Hindlimb muscle (tissue), 1 donor: ENCODE measurements at regions not wholly inside any gene's neighbourhood (a gene's known extent, or its start where the extent isn't known, plus 50 kb on each side); places are given as distances from the start of the nearest gene placed in this dataset.

Experiments
- DNase-seq: peaks from one replicate; pipeline ENCODE4 v3.0.0-alpha.2; 2013

DNA sequence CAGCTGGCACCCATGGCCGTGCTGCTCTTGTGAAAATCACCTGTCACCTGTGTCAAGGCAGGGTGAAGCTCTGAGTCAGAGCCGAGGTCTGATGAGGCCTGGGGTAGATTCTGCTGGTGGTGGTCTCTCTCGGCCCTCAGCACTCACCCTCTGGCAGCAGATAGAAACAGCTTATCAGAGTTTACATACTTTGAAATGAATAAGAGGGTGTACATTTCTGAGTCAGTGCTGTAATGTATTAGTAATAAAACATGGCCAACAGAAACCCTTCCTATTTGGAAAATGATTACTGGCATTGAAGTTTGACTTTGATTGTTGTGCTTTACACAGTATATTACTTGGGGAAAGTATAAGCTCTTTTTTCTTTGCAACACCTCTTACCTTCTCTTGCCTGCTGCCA is 228.8 kb downstream of the SNX10 start:
- DNase-seq, result no peak

DNA sequence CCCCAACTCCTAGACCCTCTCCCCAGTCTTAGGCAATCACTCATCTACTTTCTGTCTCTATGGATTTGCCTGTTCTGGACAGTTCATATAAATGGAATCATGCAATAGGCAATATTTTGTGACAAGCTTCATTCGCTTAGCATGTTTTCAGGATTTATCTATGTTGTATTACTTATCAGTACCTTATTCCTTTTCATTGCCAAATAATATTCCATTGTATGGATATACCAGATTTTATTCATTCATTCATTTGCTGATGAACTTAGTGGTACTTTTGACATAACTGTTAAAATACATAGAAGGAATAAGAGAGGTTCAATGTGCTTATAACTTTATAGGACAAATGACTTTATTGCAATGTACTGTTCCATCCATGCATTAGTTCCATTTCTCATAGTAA is 231.0 kb downstream of the SNX10 start:
- DNase-seq, result no peak

DNA sequence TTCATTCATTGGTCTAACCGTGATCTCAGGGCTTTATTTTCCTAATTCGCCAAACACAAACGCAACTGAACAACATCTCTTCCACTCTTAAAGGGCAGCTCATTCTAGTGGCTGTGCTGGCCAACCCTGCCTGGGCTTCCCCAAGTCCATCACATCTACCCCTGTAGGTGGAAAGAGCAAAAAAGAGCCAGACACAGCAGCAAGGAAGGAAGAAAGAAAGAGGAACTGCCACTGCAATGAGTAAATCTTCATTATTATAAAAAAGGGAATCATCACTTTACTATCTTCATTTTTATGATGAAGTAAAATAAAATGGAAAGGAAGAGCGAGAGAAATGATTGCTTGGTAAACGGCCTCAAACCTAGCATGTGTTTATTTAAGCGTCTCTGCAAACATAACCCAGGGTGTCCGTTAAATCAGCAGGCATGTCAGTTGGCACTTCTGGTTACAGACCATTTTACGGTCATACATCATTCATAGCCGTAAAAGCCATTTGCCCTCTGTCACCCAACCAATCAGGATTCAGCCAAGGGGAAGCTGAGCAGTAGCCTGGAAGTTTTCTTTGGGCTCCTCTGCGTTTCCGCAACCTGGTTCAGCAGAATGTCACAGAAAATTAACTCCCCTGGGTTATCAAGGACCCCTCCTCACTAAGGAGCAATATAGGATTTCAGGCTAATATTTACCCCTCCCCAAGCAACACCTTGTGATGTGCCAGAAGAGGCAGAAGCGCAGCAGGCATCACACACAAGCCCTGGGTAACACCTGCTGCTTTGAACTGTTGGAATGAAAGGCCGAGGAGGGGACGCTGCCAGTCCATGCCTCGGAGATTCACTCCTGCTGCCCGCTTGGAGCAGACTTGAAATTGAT is 234.0 kb downstream of the SNX10 start:
- no peak for DNase-seq

DNA sequence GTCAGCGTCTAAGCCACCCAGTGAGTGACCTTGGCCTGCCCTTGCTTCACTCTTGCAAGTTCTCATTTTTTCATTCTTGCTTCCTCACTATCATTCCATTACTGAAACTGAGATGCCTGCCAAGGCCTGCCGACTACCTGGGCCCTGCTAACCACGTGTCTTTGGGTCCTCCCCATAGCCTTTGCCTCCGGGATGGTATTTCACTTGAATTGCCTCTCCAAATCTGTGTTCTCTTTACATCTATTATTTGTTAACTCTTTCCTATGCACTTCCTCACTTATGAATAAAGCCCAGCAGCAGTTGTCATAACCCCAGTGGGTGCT is 234.6 kb downstream of the SNX10 start:
- DNase-seq, result no peak

DNA sequence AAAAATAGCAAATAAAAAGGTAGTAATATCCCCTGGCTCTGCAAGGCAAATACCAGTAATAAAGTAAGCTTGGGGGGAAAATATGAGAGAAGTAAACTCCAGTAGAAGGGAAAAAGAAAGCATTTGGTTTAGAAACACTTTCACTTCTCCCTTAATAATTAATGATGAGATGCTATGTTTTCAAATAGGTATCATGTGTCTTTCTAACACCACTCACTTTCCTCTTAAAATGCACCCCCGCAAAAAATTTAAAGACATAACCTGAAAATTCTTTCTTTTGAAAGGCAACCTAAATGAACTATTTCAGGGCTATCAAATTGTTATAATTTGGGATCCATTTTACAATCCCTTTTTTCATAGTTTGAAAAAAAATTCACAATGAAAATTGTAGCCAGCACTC is 240.3 kb downstream of the SNX10 start:
- no peak for DNase-seq

DNA sequence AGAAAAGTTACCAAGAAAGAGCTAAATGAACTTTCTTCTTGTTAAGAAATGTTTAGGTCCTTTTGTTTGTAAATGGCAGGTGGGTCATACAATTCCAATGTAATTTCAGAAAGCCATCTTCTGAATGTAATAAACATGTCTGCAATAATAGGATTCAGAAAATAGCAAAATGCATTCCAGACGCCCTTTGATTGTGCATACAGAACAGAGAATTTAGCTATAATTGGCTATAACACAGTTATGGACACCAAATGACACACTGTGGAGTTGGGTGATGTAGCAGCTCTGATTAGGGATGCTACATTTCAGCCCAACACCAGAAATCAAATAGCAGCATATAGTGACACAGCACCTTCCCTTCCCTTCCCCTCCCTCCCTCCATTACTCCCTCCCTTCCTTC is 240.8 kb downstream of the SNX10 start:
- no peak for DNase-seq

DNA sequence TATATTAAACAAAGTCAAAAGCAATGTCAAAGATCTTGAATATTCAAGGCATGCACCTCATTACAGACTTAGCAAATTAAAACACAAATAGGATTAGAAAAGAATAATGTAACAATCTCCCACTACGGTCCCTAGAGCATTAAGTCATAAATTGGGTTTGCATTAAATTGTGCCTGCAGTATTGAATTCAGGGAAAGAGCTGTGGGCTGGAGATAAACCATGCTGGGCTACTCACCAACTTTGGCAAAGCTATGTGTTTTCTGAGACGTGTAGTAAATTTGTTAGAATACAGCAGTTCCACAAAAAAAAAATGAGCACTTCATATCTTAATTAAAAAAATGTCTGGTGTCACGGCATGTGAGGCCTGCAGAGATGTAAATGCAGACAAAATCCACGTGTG is 241.6 kb downstream of the SNX10 start:
- DNase-seq, result no peak

DNA sequence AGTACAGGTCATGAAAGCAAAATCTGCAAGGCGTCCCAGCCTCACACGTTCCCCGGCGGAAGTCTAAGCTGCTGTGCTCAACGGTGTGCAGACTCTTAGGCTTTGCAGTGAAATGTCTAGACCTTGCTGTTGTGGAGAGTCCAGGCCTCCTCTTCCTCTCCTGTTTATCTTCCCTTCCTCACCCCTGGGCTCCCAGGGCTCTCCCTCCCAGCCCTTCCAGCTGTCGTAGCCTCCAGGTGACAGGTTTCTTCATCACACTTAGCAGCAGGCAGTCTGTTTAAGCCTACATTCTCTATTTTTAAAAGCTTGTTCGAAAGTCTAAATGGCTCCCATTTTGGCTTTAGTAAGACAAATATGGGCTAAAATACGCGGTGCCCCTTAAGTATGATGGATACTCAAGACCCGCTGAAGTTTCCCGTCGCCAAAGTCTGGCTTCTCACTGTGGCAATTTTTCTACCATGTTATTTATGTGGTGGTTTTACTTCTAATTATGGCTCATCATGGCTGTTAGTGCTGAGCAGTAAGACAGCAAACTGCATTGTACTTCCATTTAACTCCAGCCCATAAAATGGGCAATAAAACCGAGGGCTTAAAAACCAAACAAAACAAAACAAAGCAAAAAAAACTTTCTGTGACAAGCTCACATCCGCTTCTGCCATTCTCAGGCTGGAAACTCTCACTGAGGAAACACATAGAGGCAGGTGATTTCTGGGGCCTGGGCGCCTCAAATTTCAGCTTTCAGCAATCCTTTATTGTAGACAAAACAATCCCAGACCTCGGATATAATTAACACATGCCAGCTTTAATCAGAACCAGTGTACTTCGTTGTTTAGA is 243.2 kb downstream of the SNX10 start:
- DNase-seq, result no peak

DNA sequence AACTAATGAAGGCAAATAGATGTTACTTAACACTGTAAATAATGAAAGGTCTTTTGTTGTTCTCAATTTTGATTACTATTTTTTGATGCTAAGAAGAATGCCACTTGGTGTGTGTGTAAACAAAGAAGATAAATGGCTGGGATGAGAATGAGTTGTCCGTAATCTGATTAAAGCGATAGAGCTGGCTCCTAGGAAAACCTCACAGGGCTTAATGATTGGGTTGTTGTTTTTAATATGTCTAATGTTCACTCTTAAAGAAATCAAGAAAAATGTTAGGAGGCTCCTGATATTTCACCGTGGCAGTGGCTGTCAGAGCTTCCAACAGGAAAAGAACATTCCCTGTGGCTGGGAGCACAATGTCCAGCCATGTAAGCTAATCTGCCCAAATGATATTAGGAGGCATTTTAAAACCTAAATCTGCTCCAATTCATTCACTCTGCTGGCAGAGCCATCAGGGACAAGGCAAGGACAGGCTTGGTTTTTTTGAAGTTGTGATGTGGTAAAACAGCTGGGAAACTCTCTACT is 243.9 kb downstream of the SNX10 start:
- no peak for DNase-seq

DNA sequence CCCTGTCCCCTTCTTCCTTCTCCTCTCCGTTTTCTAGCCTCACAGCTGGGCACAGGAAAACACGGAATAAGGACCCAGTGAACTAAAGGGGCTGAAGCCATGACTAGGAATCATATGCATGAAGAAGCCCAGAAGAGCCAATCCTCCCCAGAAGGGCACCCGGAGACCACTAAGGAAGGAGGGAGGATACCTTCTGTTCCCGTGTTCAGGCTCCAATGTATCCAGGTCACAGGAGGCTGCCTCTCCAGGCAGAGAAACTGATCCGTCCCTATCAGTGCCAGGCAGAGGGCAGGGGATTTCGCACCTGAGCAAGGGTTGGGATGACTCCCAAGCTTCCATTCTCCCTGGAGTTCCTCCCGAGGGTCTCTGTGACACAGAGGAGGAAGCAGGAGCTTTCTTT is 246.6 kb downstream of the SNX10 start:
- DNase-seq, result no peak

DNA sequence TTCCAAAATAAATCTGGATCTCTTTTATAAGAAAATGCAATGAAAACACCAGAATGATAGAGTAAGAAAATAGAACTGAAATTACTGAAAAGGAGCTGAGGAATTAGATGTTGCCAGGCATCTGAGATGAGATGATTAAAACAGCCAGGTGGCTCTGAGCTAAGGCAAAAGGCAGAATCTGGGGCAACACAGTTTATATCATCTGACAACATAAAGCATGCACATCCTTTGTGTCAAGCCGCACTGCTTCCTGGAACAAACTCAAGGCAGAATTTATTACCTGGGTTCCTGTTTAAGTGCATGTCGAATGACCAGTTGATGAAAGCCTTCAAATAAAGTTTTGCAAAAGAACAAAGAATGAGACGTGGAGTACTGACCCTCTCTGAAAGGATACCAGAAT is 247.0 kb downstream of the SNX10 start:
- no peak for DNase-seq

DNA sequence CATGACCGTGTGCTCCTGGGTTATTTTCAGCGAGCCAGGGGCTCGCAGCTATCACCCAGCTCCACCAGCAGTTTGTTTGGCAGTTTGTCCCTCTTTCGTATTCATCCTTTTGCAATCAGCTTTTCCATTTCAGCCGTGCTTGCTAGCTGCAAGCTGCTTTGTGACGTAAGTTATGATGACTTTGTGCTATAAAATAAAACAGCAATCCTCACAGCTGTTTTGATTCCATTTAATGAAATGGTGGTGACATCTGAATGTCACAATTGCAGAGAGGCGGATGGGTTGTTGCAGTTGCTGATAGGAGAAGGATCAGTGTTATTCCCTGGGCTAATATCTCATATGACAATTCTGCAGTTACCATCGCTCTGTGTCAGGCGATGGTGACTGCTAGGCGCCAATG is 251.7 kb downstream of the SNX10 start:
- DNase-seq, result peak; percentile 29

DNA sequence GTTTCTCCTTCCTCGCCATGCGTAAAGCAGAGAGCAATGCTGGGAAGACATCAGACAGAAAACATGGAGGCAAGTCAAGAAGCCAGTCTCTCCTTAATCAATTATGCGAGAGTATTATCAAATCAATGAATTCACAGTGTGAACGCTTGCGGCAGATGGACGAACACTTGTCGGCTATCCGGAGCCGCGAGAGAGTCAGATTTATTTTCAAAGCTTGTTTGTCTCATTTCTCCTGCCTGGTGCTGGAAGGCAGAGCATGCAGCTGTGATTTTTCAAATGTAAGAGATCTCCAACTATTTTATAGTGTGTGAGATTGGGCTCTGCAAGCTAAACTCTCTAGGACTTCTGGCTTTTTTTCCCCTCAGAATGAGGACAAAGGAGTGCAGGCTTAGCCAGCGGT is 252.3 kb downstream of the SNX10 start:
- peak; percentile 32 for DNase-seq

DNA sequence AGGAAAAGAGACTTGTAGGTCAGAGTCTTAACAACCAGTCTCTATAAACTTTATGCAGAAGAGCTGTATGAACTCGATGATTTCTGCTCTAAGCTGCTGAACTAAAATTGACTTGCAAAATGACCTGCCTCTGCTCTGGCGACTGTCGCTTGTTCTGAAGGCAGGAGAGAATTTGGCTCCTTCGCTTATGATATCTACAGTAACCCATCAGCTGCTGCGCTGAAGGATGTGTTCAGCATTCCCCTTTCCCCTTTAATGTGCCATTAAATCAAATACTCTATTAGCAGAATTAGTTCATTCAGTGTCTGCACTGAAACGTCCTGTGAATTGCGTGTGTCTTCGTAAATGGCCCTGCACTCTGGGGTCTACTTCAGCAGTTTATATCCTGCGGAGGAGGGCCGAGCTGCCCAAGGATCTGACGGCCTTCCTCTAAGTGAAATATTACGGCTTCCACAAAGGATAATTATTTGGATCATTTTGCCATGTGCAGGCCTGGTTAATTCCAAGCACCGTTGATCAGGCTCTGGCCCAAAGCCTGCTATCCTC is 254.9 kb downstream of the SNX10 start:
- DNase-seq, result no peak

DNA sequence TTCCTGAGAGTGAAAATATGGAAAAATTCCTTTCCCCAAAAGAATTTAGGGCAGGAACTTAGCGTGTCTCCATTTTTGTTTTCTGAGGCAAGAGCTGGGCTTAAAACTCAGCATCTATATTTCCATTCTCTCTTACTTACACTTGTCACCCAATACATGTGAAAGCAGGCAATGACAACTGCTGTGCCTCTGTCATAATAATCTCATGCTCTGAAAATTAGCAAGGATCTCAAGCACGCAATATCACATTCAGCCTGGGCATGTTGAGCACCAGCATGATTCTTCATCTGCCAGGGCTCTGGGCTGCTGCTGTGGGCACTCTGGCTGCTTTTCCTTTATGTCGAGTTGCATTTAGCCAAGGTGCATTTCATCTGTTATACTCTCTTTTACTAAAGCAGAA is 255.5 kb downstream of the SNX10 start:
- DNase-seq, result no peak

DNA sequence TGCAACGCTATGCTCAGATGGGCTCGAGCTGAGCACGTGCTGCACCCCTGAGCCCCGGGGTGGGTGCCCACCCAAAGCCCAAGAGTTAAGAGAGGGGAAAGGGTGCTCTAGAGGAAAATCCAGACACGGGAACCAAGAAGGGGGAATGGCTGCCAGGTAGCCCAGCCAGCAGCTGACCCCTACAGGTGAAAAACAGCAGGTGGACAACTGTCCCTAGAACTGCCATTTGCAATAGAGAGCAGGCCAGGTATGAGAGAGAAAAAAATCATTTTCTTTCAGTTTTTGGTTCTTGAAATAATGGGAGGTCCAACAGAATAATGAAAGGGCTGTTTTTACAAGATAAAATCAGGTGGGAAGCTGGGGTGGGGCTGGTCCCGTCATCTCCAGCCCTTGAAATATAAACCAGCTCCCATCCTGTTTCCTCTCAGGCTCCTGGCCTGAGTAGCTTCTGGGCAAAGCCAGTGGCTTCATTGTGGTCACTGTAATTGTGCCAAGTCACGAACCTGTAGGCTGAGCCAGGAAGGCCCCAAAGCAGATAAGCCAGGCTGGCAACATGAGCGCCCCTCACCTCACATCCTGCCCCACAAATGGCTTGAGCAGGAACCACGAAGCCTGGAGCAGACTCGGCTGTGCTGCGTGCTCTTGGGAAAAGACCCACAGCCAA is 257.8 kb downstream of the SNX10 start:
- DNase-seq, result no peak

DNA sequence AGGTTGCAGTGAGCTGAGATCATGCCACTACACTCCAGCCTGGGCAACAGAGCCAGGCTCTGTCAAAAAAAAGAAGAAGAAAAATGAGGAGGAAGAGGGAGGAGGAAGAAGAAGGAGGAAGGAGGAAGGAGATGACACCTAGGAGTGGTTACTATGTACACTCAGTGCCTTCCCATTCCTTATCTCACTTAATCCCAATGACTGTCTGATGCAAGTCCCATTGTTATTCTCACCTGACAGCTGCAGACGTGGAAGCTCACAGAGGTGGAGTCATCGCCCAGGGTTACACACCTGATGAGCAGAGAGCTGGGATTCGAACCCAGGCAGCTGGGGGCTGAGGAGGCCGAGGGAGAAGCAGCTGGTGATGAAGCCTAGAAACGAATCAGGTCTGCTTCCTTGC is 258.8 kb downstream of the SNX10 start:
- no peak for DNase-seq

DNA sequence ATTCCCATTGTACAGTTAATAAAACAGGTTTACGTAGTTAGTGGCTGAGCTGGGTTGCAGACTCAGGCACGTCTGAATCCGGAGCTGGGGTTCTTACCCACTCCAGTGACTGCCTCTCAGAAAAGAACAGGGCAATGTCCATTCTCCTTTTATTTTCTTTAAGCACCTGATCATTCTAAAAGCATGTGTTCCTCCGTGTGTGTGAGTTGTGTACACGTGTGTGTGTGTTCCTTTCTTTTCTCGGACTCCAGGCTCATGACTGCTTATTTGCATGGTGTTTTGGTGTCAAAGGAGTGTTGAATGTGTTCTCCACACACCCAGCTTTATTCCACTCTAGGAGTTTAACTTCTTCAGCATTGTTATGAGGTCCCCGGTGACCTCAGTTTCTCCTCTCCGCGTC is 260.1 kb downstream of the SNX10 start:
- no peak for DNase-seq

DNA sequence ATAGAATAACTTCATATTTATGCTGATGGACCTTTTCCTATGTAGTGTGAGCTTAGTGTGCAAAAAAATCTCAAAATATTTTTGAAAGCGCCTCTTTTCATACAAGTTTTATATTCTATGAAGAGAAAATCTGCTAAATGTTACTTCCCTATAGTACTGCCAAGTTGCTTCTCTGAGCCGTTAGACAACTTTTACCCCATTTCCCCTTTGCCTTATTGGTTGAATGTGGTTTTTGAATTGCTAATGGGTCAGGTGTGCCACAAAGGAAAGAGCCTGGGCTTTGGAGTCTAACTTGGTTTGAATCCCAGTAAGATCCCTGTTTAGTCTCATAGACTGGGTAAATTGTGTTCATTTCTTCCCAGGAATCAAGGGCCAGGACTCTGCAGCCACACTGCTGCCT is 261.5 kb downstream of the SNX10 start:
- DNase-seq, result no peak

DNA sequence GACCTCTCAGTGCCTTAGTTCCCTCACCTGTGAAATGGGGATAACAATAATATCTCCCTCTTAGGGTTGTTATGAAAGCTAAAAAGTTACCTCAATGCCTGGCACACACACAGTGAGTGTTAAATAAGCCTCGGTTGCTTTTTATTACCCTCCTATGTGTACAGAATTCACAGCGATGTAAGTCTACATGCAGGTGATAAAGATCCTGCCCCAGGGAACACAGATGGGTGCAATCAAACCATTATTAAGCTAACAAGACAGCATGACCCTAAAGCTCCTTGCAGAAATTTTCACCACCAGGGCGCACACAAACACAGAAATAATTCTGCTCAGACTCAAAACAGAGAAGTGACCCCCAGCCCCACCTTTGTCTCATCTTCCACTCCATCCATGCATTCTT is 261.9 kb downstream of the SNX10 start:
- no peak for DNase-seq

DNA sequence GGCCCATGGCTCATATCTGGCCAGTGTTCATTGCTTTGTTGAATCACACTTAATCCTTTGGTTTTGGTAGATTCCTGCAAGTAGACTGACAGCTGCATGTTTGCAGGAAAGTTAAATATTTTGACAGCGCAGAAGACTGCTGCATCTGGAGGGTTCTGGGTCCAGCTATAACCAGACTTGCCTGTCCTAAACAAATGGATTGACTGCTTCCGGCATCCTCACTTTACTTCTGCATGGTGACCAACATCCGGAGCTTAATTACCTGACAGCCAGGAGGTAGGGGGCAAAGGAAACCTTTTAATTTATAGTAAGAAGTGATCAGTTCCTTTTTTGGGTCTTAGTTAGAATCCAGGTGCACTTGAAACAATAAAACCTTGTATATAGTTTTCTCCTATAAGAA is 263.3 kb downstream of the SNX10 start:
- no peak for DNase-seq

DNA sequence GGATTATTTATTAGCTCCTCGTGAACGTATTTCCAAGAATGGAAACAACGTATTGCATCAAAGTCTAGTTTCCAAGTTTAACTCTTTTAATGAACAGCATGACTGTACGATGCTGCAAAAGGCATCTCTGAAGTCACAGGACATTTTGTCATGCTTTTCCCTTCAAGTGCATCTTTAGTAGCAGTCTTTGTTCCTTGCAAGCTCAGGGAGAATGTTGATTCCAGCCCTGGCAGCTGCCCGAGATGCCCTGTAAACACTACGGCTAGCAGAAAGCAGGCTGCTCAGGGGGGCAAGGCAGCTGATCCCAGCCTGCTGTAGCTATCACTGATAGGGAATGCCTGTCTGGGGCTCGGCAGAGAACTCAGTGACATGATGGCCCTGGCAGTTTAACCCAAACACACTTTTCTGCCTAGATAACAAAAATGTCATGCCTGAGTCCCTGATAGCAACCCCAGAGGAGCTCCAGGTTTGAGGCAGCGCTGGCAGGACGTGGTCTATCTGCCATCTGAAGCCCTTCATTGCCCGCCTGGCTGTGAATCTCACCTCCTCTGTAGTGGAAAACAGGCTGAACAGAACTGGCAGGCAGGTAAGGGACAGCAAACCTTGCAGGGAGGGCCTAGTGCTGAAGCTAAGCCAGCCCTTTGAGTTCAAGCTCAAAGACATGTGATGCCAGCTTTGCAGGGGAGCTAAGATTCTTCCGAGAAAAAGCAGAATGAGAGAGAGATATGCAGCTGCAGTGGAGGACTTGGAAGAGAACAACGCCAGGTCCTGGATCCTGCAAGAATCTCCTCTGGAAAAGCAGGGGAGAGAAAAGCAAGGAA is 264.6 kb downstream of the SNX10 start:
- no peak for DNase-seq
